Spleen (tissue), 11 donors: ENCODE measurements at regions not wholly inside any gene's neighbourhood (a gene's known extent, or its start where the extent isn't known, plus 50 kb on each side); places are given as distances from the start of the nearest gene placed in this dataset.
"Not testable (repeated sequence)": the region's sequence is repeated elsewhere in the genome, so short reads cannot be mapped to it uniquely, and the experiment has no call there.

Experiments used
- DNase-seq: peaks from one replicate; pipeline ENCODE4 v3.0.0-alpha.2; 2020
- H3K27ac ChIP-seq, 8 donors: fragments of 200-600 bp; sonication (generic) in 7 of 8; 1 replicate in 4 of 8; 2 replicates in 4 of 8; pipeline versions ENCODE4 v1.5.0 to v1.8.0; 2016 to 2021; ENCODE audit warnings: inconsistent platforms in 4 of 8, mild to moderate bottlenecking in 4 of 8, moderate library complexity in 1 of 8
- H3K27me3 ChIP-seq, 7 donors: fragments of 200-600 bp; sonication (generic) in 6 of 7; replicated peaks in 1 of 7; 1 replicate in 4 of 7; 2 replicates in 3 of 7; pipeline versions ENCODE4 v1.5.0 to v1.8.0; 2016 to 2021; ENCODE audit warnings: inconsistent platforms in 3 of 7, mild to moderate bottlenecking in 1 of 7
- H3K36me3 ChIP-seq, 6 donors: fragments of 200-600 bp; sonication (generic) in 5 of 6; 1 replicate in 4 of 6; 2 replicates in 2 of 6; pipeline versions ENCODE4 v1.5.0 to v1.8.0; 2016 to 2021; ENCODE audit warnings: inconsistent platforms in 2 of 6
- H3K4me1 ChIP-seq, 6 donors: fragments of 200-600 bp; sonication (generic) in 5 of 6; 1 replicate in 3 of 6; 2 replicates in 3 of 6; pipeline versions ENCODE4 v1.5.0 to v1.8.0; 2016 to 2021; ENCODE audit warnings: inconsistent platforms in 3 of 6
- H3K4me3 ChIP-seq, 8 donors: fragments of 200-600 bp; sonication (generic) in 7 of 8; 1 replicate in 4 of 8; 2 replicates in 4 of 8; pipeline versions ENCODE4 v1.5.0 to v1.8.0; 2016 to 2021; ENCODE audit warnings: inconsistent platforms in 4 of 8, mild to moderate bottlenecking in 4 of 8, moderate library complexity in 2 of 8
- H3K9me3 ChIP-seq, 8 donors: fragments of 200-600 bp; sonication (generic) in 7 of 8; 1 replicate in 4 of 8; 2 replicates in 4 of 8; pipeline versions ENCODE4 v1.5.0 to v1.8.0; 2016 to 2021; ENCODE audit warnings: inconsistent platforms in 4 of 8
- POLR2A ChIP-seq, 3 donors: fragments of 450-650 bp; IDR thresholded peaks; one replicate each; pipeline ENCODE4 v1.5.1; 2017; ENCODE audit warnings: antibody characterized with exemption in 3 of 3, mild to moderate bottlenecking in 1 of 3
- POLR2AphosphoS5 ChIP-seq, 3 donors: sonication (generic); formaldehyde crosslinking; IDR thresholded peaks; one replicate each; pipeline ENCODE4 v1.5.1; 2017; ENCODE audit warnings: antibody characterized with exemption in 3 of 3
- WGBS, 5 donors: extraction: QIAGEN DNeasy Blood & Tissue Kit in 3 of 5; methylation state at CpG; one replicate each; pipeline versions ENCODE4 v1.1.5 to v1.1.7; 2013 to 2018; 5-methylcytosine and 5-hydroxymethylcytosine counted together
- intact Hi-C: fragments of 100-400 bp; cut with DNase I; formaldehyde crosslinking; loops from one replicate; pipeline ENCODE4 v1.15.0; 2023; ENCODE audit warnings: low total_unique reads
- TF ChIP-seq, protein P1 (sequence below), 11 experiments: fragments of 200-600 bp in 7 of 11; fragments of 450-650 bp in 4 of 11; sonication (generic) in 4 of 11; IDR thresholded peaks in 8 of 11; conservative IDR thresholded peaks in 3 of 11; 1 replicate in 7 of 11; 2 replicates in 4 of 11; pipeline versions ENCODE4 v1.4.0 to v1.8.0; 2016 to 2021; ENCODE audit warnings: antibody characterized with exemption in 11 of 11, inconsistent platforms in 4 of 11, mild to moderate bottlenecking in 1 of 11
- donor health status: healthy with polysubstance abuse.
- donor health status: DM: no; HTN: no; CAD: no; lungs with moderate emphysema.
- donor health status: DM: no; HTN: no; CAD: no.
- donor health status: Bipolar disorder and iron deficiency.
- donor health status: healthy.
- donor health status: DM: no; HTN: no; CAD: no.
- donor health status: DM: yes; HTN: yes; CAD: no.

DNA sequence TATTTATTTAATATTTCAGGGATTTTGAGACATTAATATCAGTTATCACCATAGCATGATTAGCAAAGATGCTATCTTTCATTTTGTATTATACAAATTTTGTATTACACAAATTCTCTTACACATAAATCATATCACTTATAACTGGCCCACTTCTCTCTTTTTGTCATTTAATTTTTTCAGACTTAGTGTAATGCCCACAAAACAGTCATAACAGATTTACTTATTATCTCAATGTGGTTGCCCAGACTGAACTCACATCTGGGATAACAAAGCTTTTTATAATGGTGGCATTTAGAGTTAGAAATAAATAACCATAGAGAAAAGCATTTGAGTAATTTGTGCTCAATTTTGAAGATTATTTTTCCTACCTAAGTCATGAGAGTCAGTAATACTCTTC, 148.3 kb downstream of the TFAP2B start:
- Histone ChIP-seq H3K4me3 (no peak overlapping the region), H3K27me3 (no peaks in the 10 kb centered on the region), H3K36me3 (no peaks in the 10 kb centered on the region), H3K27ac (no peak overlapping the region), H3K4me1 (peaks cover 0 to 17% (median 0%) of the 10 kb centered on the region in 6 donors), H3K9me3 (no peaks in the 10 kb centered on the region)
- TF ChIP-seq POLR2AphosphoS5 (IDR thresholded peaks at IDR 0.05) (no peak), POLR2A (IDR thresholded peaks at IDR 0.05) (no peak)
- TF ChIP-seq, protein P1, sequence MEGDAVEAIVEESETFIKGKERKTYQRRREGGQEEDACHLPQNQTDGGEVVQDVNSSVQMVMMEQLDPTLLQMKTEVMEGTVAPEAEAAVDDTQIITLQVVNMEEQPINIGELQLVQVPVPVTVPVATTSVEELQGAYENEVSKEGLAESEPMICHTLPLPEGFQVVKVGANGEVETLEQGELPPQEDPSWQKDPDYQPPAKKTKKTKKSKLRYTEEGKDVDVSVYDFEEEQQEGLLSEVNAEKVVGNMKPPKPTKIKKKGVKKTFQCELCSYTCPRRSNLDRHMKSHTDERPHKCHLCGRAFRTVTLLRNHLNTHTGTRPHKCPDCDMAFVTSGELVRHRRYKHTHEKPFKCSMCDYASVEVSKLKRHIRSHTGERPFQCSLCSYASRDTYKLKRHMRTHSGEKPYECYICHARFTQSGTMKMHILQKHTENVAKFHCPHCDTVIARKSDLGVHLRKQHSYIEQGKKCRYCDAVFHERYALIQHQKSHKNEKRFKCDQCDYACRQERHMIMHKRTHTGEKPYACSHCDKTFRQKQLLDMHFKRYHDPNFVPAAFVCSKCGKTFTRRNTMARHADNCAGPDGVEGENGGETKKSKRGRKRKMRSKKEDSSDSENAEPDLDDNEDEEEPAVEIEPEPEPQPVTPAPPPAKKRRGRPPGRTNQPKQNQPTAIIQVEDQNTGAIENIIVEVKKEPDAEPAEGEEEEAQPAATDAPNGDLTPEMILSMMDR (IDR thresholded peaks at IDR 0.05 in 8 of 11, conservative IDR thresholded peaks at IDR 0.05 in 3 of 11): no peak
- intact Hi-C loops: no loop called here
- no peak for DNase-seq

DNA sequence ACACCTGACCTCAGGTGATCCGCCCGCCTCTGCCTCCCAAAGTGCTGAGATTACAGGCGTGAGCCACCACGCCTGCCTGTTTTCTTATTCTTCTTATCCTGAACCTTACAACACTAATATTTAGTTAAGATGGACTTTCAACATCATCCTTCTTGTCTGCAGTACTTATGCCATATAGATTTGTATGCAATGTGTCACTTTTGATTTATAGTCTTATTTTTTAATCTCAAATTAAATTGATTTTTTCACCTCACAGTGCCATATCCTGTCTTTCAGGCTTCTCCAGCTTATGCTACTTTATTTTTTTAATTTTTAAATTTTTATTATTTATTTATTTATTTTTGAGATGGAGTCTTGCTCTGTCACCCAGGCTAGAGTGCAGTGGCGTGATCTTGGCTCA, 149.6 kb downstream of the TFAP2B start:
- H3K9me3 ChIP-seq, DNase-seq, intact Hi-C loops, H3K36me3 ChIP-seq, H3K27ac ChIP-seq, H3K4me3 ChIP-seq, H3K27me3 ChIP-seq: not testable (repeated sequence)
- 94 to 99% (median 98%) methylated on average over 5 of the region's 5 CpGs for WGBS, 5 donors
- peaks cover 0 to 10% (median 0%) of the 10 kb centered on the region in 6 donors for H3K4me1 ChIP-seq

DNA sequence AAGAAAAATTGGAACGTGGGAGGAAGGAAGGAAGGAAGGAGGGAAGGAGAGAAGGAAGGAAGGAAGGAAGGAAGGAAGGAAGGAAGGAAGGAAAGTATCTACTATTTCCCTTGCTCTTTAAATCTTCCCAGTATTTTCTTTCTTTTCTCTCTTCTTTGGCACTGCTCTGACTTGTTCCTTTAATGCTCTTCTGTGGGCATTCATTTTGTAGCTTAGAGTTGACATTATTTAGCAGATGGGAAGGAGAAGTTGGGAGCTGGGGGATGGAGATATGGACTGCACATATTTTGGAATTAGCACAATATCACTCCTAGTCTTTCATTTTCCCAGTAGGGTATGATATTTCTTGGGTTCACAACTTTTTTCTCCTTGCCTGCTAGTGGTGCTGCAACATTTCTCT, 152.2 kb downstream of the TFAP2B start:
- TF ChIP-seq POLR2AphosphoS5 (IDR thresholded peaks at IDR 0.05) (no peak), POLR2A (IDR thresholded peaks at IDR 0.05) (no peak)
- TF ChIP-seq, protein P1 (IDR thresholded peaks at IDR 0.05 in 8 of 11, conservative IDR thresholded peaks at IDR 0.05 in 3 of 11): no peak
- no peak for DNase-seq

DNA sequence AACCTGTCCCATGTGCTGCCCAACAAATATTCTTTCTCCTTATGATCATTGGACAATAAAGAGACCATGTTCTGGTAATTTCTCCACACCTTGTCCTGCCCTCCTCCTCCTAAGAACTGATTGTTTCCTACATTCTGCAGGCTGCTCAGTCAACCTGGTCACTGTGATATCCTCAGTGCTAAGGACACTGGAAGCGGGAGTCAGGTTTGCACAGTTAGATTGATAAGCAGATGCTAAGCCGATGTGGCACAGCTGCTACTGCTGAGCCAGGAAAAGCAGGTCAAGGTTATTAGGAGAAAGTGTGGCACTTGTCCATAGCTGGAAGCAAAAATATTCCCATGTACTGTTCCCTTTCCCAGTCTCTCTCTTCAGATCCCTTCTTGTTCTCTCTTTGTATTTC, 154.8 kb downstream of the TFAP2B start:
- no peak for DNase-seq
- Histone ChIP-seq H3K27ac (no peak overlapping the region), H3K36me3 (no peaks in the 10 kb centered on the region), H3K9me3 (no peaks in the 10 kb centered on the region), H3K4me1 (peaks cover 0 to 8% (median 0%) of the 10 kb centered on the region in 6 donors), H3K4me3 (no peak overlapping the region), H3K27me3 (no peaks in the 10 kb centered on the region)
- intact Hi-C loops: no loop called here
- TF ChIP-seq POLR2AphosphoS5 (IDR thresholded peaks at IDR 0.05) (no peak), POLR2A (IDR thresholded peaks at IDR 0.05) (no peak)
- TF ChIP-seq, protein P1 (IDR thresholded peaks at IDR 0.05 in 8 of 11, conservative IDR thresholded peaks at IDR 0.05 in 3 of 11): no peak
- WGBS, 5 donors: 67 to 84% (median 72%) methylated on average over 2 of the region's 2 CpGs

More for the DNA sequence above, 152.2 kb downstream of the TFAP2B start:
- Histone ChIP-seq H3K9me3 (no peaks in the 10 kb centered on the region), H3K36me3 (no peaks in the 10 kb centered on the region), H3K27ac (no peak overlapping the region), H3K4me1 (peaks cover 0 to 8% (median 0%) of the 10 kb centered on the region in 6 donors), H3K4me3 (no peak overlapping the region), H3K27me3 (no peaks in the 10 kb centered on the region)
- WGBS, 5 donors: 15 to 30% (median 27%) methylated on average over 1 of the region's 1 CpG
- intact Hi-C loops: no loop called here

DNA sequence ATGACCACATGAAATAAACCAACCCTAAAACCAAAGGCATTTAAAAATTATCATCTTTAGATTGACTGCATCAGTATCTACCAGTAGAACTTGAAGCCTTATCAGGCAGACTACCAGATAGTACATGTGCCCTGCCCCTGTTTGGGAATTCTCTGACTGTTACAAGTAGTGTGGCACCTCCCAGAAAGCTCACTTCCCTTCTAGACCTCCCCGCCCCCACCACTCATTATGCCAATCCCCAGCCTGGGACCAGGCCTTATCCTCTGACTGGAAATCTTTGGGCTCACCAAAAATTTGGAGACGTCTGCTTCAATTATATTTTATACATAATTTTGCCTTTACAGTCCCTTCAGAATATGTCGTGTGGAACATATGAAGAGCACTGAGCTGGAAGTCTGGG, 155.6 kb downstream of the TFAP2B start:
- TF ChIP-seq POLR2A (IDR thresholded peaks at IDR 0.05): no peak
- TF ChIP-seq POLR2AphosphoS5 (IDR thresholded peaks at IDR 0.05): no peak
- TF ChIP-seq, protein P1 (IDR thresholded peaks at IDR 0.05 in 8 of 11, conservative IDR thresholded peaks at IDR 0.05 in 3 of 11): no peak
- Histone ChIP-seq H3K27ac (no peak overlapping the region), H3K27me3 (no peaks in the 10 kb centered on the region), H3K36me3 (no peaks in the 10 kb centered on the region), H3K9me3 (no peaks in the 10 kb centered on the region), H3K4me3 (no peak overlapping the region), H3K4me1 (peaks cover 0 to 8% (median 0%) of the 10 kb centered on the region in 6 donors)
- DNase-seq: no peak
- 82 to 88% (median 83%) methylated on average over 3 of the region's 3 CpGs for WGBS, 5 donors
- intact Hi-C loops: no loop called here
